ENCODE measurements at regions not wholly inside any gene's neighbourhood (a gene's known extent, or its start where the extent isn't known, plus 50 kb on each side); places are given as distances from the start of the nearest gene placed in this dataset.
"Not testable (repeated sequence)": the region's sequence is repeated elsewhere in the genome, so short reads cannot be mapped to it uniquely, and the experiment has no call there.

GRCh38 chr3:8355346-8355745 is 146.3 kb upstream of the LMCD1 start:
- TF ChIP-seq CTCF (IDR thresholded peaks at IDR 0.05) = no peak
- no peaks in the 10 kb centered on the region for H3K9me3 ChIP-seq (ENCODE audit: control insufficient read depth, low read length)
- no peak overlapping the region for H3K9ac ChIP-seq

GRCh38 chr3:8356066-8356465 is 145.6 kb upstream of the LMCD1 start:
- not testable (repeated sequence) for H3K79me2 ChIP-seq; H3K27ac ChIP-seq; H3K4me3 ChIP-seq (ENCODE audit: low read depth, low read length); H3K27me3 ChIP-seq (ENCODE audit: control insufficient read depth, insufficient read depth, low read length); H2AFZ ChIP-seq; H3K9ac ChIP-seq; H3K4me2 ChIP-seq (ENCODE audit: low read length); H3K4me1 ChIP-seq; H3K36me3 ChIP-seq (ENCODE audit: control insufficient read depth, insufficient read depth, low read length); H3K9me3 ChIP-seq (ENCODE audit: control insufficient read depth, low read length)

More at GRCh38 chr3:8355346-8355745, 146.3 kb upstream of the LMCD1 start:
- H3K27me3 ChIP-seq (ENCODE audit: control insufficient read depth, insufficient read depth, low read length) = no peaks in the 10 kb centered on the region
- no peaks in the 10 kb centered on the region for H3K4me1 ChIP-seq
- no peaks in the 10 kb centered on the region for H3K36me3 ChIP-seq (ENCODE audit: control insufficient read depth, insufficient read depth, low read length)
- no peak overlapping the region for H3K4me2 ChIP-seq (ENCODE audit: low read length)
- H3K79me2 ChIP-seq = no peaks in the 10 kb centered on the region
- no peak overlapping the region for H3K4me3 ChIP-seq (ENCODE audit: low read depth, low read length)
- no peak overlapping the region for H2AFZ ChIP-seq
- no peak overlapping the region for H3K27ac ChIP-seq

DNA sequence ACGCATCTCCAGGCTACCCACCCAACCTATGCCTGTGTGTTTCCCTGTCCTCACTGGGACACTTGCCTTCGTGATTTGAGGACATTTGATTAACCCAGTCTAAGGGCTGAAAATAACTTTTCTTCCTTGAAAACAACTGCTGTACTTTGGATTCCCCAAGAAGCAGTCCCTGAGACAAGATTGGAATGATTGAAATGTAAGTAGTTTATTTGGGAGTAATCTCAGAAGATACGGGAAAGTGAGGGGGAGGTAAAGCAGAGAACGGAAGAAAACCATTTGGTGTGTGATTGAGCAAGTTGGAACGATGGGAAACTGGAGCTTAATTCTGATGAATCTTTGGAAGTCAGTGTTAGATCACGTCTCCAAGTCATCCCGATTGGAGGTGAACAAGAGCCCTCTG is 143.8 kb upstream of the LMCD1 start:
- no peak for TF ChIP-seq CTCF (IDR thresholded peaks at IDR 0.05)

DNA sequence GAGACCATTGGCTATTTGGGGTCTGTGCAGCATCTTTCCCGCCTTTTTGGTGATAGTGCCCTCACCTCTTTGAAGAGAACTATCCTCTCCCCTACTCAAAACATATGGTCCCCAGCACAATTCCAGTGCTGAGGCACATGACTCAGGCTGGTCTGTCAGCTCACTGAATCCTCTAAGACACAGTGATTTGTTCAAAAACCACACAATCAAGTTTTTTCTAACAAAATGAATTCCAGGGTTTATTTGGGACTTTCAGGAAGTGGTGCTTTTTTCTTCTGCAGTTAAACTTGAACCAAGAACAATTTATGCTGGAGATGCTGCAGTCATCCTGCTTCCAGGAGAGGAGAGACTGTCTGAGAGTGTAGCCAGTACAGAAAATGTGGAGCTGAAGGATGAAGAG is 142.5 kb upstream of the LMCD1 start:
- H3K4me1 ChIP-seq = no peaks in the 10 kb centered on the region
- H3K4me2 ChIP-seq (ENCODE audit: low read length) = no peak overlapping the region
- H3K9ac ChIP-seq = no peak overlapping the region
- no peaks in the 10 kb centered on the region for H3K9me3 ChIP-seq (ENCODE audit: control insufficient read depth, low read length)
- TF ChIP-seq CTCF (IDR thresholded peaks at IDR 0.05) = no peak
- H3K36me3 ChIP-seq (ENCODE audit: control insufficient read depth, insufficient read depth, low read length) = no peaks in the 10 kb centered on the region
- H2AFZ ChIP-seq = no peak overlapping the region
- H3K4me3 ChIP-seq (ENCODE audit: low read depth, low read length) = no peak overlapping the region
- no peaks in the 10 kb centered on the region for H3K27me3 ChIP-seq (ENCODE audit: control insufficient read depth, insufficient read depth, low read length)
- no peak overlapping the region for H3K27ac ChIP-seq
- no peaks in the 10 kb centered on the region for H3K79me2 ChIP-seq

More for the DNA sequence above, 143.8 kb upstream of the LMCD1 start:
- Histone ChIP-seq H3K36me3 (ENCODE audit: control insufficient read depth, insufficient read depth, low read length) (no peaks in the 10 kb centered on the region), H3K27me3 (ENCODE audit: control insufficient read depth, insufficient read depth, low read length) (no peaks in the 10 kb centered on the region), H3K79me2 (no peaks in the 10 kb centered on the region), H3K9me3 (ENCODE audit: control insufficient read depth, low read length) (no peaks in the 10 kb centered on the region), H3K4me1 (no peaks in the 10 kb centered on the region), H3K4me3 (ENCODE audit: low read depth, low read length) (no peak overlapping the region), H3K27ac (no peak overlapping the region), H2AFZ (no peak overlapping the region), H3K4me2 (ENCODE audit: low read length) (no peak overlapping the region), H3K9ac (no peak overlapping the region)

DNA sequence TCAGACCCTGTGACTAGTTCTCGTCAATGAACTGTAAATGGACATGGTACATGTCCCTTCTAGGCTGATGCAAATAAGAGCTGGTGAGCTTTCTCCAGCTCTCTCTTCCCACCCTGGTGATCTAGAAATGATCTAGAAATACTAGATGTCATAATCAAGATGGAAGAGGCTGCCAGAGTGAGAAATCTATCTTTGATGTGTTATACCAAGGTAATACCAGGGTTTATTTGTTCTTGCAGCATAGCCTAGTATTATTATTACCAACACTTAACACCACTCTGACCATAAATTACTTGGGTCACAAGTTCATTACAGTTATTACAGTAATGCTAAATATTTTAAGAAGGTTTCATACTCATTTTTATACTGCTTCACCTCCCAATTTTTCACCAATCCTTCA is 138.4 kb upstream of the LMCD1 start:
- Histone ChIP-seq H3K27ac (no peak overlapping the region), H3K36me3 (ENCODE audit: control insufficient read depth, insufficient read depth, low read length) (no peaks in the 10 kb centered on the region), H2AFZ (no peak overlapping the region), H3K4me1 (no peaks in the 10 kb centered on the region), H3K79me2 (no peaks in the 10 kb centered on the region), H3K9ac (no peak overlapping the region), H3K4me3 (ENCODE audit: low read depth, low read length) (no peak overlapping the region), H3K4me2 (ENCODE audit: low read length) (no peak overlapping the region), H3K9me3 (ENCODE audit: control insufficient read depth, low read length) (no peaks in the 10 kb centered on the region), H3K27me3 (ENCODE audit: control insufficient read depth, insufficient read depth, low read length) (no peaks in the 10 kb centered on the region)
- TF ChIP-seq CTCF (IDR thresholded peaks at IDR 0.05) = no peak
